ENCODE measurements at regions not wholly inside any gene's neighbourhood (a gene's known extent, or its start where the extent isn't known, plus 50 kb on each side); places are given as distances from the start of the nearest gene placed in this dataset.

DNA sequence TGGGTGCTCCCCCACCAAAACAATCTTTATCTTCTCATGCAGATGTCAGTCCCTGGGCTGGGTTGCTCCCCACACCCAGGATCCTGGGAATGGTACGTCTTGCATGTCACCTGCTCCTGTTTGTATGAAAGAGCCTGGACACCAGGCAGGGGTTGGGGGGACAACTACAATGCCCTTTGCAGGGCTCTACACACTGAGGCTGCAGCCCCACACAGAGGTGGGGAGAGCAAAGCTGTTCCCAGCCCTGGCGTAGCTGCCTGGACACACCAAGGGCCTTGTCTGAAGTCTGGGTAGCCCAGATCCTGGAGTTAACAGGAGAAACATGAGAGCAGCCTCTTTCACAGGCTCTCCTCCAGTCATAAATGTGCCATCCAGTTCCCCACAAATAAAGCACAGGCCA, 61.2 kb upstream of the TMEM72 start:
- no peak overlapping the region for H3K27ac ChIP-seq (ENCODE audit: low read depth in 1 of 2, low read length in 2 of 2)
- H3K27ac Mint-ChIP-seq, result no peak overlapping the region
- WGBS (ENCODE audit: insufficient coverage), result 85% methylated on average over 2 of the region's 2 CpGs
- no peak for DNase-seq
- no peaks in the 10 kb centered on the region for H3K79me2 ChIP-seq (ENCODE audit: insufficient read depth, low read length)
- H3K36me3 ChIP-seq (replicated peaks in 1 of 2; ENCODE audit: control insufficient read depth in 1 of 2, insufficient read depth in 2 of 2, low read length in 2 of 2), result no peaks in the 10 kb centered on the region
- no peak overlapping the region for H3K9ac ChIP-seq (ENCODE audit: insufficient read depth, low read length, poor library complexity, severe bottlenecking)
- H3K4me1 ChIP-seq (ENCODE audit: control insufficient read depth in 1 of 2, insufficient read depth in 2 of 2, low read length in 2 of 2), result no peaks in the 10 kb centered on the region
- no peak for TF ChIP-seq CTCF (IDR thresholded peaks at IDR 0.05)
- H3K4me2 ChIP-seq (replicated peaks; ENCODE audit: extremely low read depth, low read length, poor library complexity, severe bottlenecking), result no peak overlapping the region
- no peaks in the 10 kb centered on the region for H4K20me1 ChIP-seq (ENCODE audit: insufficient read depth, low read length)
- H3K9me3 ChIP-seq (replicated peaks in 1 of 2; ENCODE audit: control insufficient read depth in 1 of 2, insufficient read depth in 1 of 2, low read length in 2 of 2), result no peaks in the 10 kb centered on the region
- H3K9me3 Mint-ChIP-seq, result peaks cover 0 to 3% (median 2%) of the 10 kb centered on the region in 7 donors
- H3K4me3 Mint-ChIP-seq, result no peak overlapping the region
- intact Hi-C loops (cut with micrococcal nuclease), result loop anchor here in 1 of 2 donors (10.0 kb wide), 1 partner anchor 465 kb away; the partner anchor contains the start of gene CXCL12
- H3K4me1 Mint-ChIP-seq, result no peaks in the 10 kb centered on the region
- H3K27me3 Mint-ChIP-seq (ENCODE audit: low read depth in 3 of 3), result peaks cover 1 to 9% (median 3%) of the 10 kb centered on the region in 3 donors
- no peak overlapping the region for H2AFZ ChIP-seq (ENCODE audit: insufficient read depth, low read depth, low read length, poor library complexity, severe bottlenecking)
- H3K4me3 ChIP-seq (replicated peaks in 1 of 3; ENCODE audit: low read depth in 2 of 3, low read length in 3 of 3), result no peak overlapping the region
- H3K36me3 Mint-ChIP-seq, result no peaks in the 10 kb centered on the region
- no peaks in the 10 kb centered on the region for H3K27me3 ChIP-seq (ENCODE audit: control insufficient read depth in 2 of 2, insufficient read depth in 2 of 2, low read length in 2 of 2)

- Mint-ChIP-seq H3K36me3 (no peaks in the 10 kb centered on the region), H3K27ac (no peak overlapping the region), H3K9me3 (peaks cover 0 to 3% (median 2%) of the 10 kb centered on the region in 7 donors), H3K4me3 (no peak overlapping the region), H3K27me3 (ENCODE audit: low read depth in 3 of 3) (peaks cover 1 to 8% (median 3%) of the 10 kb centered on the region in 3 donors), H3K4me1 (no peaks in the 10 kb centered on the region)
- Histone ChIP-seq H3K27ac (ENCODE audit: low read depth in 1 of 2, low read length in 2 of 2) (no peak overlapping the region), H3K4me1 (ENCODE audit: control insufficient read depth in 1 of 2, insufficient read depth in 2 of 2, low read length in 2 of 2) (no peaks in the 10 kb centered on the region), H3K79me2 (ENCODE audit: insufficient read depth, low read length) (no peaks in the 10 kb centered on the region), H3K4me2 (replicated peaks; ENCODE audit: extremely low read depth, low read length, poor library complexity, severe bottlenecking) (no peak overlapping the region), H3K4me3 (replicated peaks in 1 of 3; ENCODE audit: low read depth in 2 of 3, low read length in 3 of 3) (no peak overlapping the region), H3K36me3 (replicated peaks in 1 of 2; ENCODE audit: control insufficient read depth in 1 of 2, insufficient read depth in 2 of 2, low read length in 2 of 2) (no peaks in the 10 kb centered on the region), H3K9ac (ENCODE audit: insufficient read depth, low read length, poor library complexity, severe bottlenecking) (no peak overlapping the region), H3K27me3 (ENCODE audit: control insufficient read depth in 2 of 2, insufficient read depth in 2 of 2, low read length in 2 of 2) (no peaks in the 10 kb centered on the region), H2AFZ (ENCODE audit: insufficient read depth, low read depth, low read length, poor library complexity, severe bottlenecking) (no peak overlapping the region), H4K20me1 (ENCODE audit: insufficient read depth, low read length) (no peaks in the 10 kb centered on the region), H3K9me3 (replicated peaks in 1 of 2; ENCODE audit: control insufficient read depth in 1 of 2, insufficient read depth in 1 of 2, low read length in 2 of 2) (no peaks in the 10 kb centered on the region)
- no peak for DNase-seq
- no peak for TF ChIP-seq CTCF (IDR thresholded peaks at IDR 0.05)
- WGBS (ENCODE audit: insufficient coverage), result 94% methylated on average over 6 of the region's 8 CpGs
- intact Hi-C loops (cut with micrococcal nuclease), result loop anchor here in 1 of 2 donors (10.0 kb wide), 1 partner anchor 466 kb away; the partner anchor contains the start of gene CXCL12
These were observed 60.7 kb upstream of the TMEM72 start for GRCh38 chr10:44850356-44850934.

Data from CD14-positive monocyte (primary cell).